DMS53 treated with DMSO at 0.1 percent for 48 hours (cell line): ENCODE measurements at regions not wholly inside any gene's neighbourhood (a gene's known extent, or its start where the extent isn't known, plus 50 kb on each side); places are given as distances from the start of the nearest gene placed in this dataset.
"Not testable (repeated sequence)": the region's sequence is repeated elsewhere in the genome, so short reads cannot be mapped to it uniquely, and the experiment has no call there.

Source experiments
- DNase-seq: peaks from one replicate; lab custom pipeline; 2025; ENCODE audit not compliant: unreplicated experiment; lab: John Stamatoyannopoulos, UW

DNA sequence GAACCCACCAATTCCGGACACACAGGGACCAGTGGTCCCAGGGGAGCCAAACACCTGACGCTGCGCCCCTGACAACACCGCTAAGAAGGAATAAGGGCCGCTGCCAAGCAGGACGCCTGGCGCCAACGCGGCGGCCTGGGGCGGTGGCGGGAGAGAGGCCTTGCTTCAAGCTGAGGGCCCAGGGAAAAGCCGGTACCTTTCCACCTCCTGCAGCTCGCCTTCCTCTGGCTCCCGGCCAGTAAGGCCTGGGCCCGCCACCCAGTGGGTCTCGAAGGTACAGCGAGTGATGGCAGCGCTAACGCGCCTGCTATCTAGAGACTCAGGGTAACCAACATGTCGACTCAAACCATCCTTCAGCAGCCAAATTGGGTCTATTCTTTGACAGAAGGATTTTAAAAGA lies 1074.1 kb downstream of the SI start:
- DNase-seq = no peak

DNA sequence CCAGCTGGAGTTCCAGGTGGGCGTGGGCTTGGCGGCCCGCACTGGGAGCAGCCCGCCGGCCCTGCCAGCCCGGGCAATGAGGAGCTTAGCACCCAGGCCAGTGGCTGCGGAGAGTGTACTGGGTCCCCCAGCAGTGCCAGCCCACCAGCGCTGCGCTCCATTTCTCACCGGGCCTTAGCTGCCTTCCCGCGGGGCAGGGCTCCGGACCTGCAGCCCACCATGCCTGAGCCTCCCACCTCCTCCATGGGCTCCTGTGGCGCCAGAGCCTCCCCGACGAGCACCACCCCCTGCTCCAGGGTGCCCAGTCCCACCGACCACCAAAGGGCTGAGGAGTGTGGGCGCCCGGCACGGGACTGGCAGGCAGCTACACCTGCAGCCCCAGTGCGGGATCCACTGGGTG lies 1075.3 kb downstream of the SI start:
- not testable (repeated sequence) for DNase-seq

GRCh38 chr3:163983940-163984339 lies 1094.4 kb downstream of the SI start:
- DNase-seq = no peak

DNA sequence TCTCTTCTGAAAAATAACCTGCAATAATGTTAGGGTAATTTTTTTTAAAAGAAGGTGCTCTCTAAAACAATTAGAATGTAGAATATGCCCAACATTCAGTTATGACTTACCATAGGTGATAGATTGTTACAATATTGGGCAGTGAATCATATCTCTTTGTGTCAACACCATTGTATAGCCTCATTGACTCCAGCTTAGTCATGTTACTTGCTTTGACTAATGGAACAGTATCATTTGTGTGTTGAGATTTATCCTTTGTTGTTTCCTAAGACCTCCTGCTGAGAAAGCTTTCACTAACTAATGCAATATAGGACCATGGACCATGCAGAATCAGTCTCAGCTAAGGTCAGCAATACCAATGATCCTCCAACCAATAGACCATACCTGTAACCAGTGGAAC lies 1106.4 kb downstream of the SI start:
- DNase-seq = peak; percentile 4

DNA sequence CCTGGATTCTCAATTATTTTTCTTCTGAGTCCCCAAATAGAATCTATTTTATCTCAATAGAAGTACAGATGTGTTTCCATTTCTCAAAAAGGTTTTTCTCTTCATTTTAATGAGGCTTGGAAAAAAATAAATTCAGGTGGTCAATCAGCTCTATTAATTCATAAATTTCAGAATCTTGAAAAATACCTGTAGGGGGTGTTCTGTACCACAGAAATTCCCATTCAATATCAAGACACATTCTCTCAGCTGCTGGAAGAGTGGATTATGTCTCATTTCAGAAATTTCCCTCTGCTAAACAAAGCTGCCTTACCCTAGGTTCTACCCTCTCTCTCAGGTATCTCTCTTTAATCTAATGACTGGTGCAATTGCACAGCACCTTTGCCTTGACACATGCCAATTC lies 1121.2 kb downstream of the SI start:
- DNase-seq = no peak

GRCh38 chr3:163953526-163953925 lies 1124.8 kb downstream of the SI start:
- DNase-seq = no peak

DNA sequence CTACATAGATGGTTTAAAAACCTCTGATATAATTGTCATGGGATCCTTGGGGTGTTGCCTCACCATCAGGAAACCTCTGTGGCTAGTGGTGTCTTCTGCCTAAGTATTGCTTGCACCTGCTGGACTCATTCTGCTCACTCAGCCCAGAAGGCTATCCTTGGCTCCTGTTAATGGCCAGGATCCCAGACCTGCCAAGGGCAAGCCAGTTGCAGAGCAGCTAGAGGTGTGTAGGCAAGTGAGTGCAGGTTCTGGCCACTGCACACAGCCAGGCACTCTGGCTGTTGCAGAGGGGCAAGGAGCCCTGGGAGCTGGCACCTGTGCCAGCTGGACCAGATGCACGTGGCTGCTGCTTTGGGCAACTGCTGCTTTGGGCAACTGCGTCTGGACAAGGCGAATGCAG lies 1125.8 kb downstream of the SI start:
- DNase-seq = no peak

DNA sequence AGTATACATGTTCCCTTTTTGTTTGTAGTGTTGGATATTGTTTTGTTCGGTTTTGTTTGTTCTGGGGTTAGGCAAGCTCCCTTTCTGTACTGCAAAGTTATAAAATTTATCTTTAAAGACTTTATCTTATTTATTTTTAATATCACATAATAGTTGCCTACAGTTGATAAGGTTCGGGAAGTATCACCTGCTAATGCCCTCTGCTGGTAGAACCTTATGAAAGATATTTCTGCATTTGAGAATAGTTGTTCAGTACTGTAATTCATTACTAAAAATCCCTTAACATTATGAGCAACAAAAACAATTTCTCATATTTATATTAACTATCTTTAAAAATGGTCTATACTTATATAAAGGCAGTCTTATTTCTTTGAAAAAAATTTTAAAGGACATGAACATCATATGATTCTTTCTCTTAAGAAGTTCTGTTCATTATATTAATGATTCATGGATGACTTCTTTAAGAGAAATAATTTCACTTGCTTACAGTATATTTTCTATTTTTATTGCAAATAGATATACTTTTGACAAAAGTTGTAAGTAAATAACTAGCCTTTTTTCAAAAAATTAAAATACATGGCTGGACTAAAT lies 1126.8 kb downstream of the SI start:
- DNase-seq = no peak

DNA sequence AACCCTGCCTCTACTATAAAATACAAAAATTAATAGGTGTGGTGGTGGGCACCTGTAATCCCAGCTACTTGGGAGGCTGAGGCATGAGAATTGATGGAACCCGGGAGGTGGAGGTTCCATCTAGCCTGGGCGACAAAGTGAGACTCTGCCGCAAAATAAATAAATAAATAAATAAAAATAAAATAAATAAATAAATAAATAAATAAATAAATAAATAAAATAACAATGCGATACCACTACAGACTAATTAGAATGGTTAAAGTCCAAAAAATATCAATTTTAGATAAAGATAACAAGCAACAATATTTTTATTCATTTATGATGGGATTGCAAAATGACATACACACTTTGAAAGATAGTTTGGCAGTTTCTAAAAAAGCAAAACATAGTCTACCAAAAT lies 1131.5 kb downstream of the SI start:
- no peak for DNase-seq

DNA sequence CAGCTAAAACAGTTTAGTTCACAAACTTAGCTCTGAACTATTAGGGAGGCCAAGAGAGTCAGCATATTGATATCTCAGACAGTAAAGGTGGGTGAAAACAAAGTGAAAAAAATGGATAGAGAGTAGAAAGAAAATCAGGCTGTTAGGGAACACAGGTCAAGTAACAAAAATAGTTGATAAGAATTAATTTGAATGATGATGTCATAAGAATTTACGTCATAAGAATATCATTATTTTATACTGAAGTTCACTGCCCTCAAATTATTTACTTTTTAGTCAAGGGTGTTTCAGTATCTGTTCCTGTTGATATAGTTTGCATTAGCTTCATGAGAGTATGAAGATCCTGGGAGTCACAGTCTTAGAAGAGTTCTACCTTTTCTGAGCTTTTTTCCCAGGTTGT lies 1134.6 kb downstream of the SI start:
- DNase-seq = no peak

DNA sequence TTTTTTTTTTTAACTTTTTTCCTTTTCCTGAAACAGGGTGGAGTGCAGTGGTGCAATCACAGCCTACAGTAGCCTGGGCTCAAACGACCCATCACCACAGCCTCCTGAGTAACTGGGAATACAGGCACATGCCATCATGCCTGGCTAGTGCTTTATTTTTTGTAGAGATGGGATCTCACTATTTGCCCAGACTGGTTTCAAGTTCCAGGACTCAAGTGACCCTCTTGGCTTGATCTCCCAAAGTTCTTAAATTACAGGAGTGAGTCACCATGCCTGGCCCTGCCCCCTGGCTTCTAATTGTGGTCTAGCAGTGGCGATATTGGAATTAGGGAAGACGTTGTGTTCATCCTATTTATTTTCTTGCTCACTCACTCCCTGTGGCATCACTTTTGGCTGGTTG lies 1138.4 kb downstream of the SI start:
- peak; percentile 25 for DNase-seq

DNA sequence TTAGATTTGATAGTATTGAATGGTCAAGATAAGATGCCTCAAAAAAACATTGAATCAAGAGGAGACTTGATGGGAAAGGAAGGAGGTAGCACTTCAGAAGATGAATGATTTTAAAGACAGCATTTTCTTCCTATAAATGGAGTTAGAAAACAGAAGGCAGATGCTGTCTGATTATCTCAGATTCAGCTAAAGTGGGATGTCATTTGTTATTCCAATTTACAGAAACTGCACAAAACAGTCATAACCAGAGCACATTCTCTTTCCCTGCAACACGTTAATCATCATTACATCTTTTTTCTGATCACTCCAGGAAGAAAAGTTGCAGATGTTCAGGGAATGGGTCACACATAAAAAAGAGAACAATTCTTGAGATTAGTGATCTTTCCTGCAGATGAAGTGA lies 1141.8 kb downstream of the SI start:
- DNase-seq = no peak

DNA sequence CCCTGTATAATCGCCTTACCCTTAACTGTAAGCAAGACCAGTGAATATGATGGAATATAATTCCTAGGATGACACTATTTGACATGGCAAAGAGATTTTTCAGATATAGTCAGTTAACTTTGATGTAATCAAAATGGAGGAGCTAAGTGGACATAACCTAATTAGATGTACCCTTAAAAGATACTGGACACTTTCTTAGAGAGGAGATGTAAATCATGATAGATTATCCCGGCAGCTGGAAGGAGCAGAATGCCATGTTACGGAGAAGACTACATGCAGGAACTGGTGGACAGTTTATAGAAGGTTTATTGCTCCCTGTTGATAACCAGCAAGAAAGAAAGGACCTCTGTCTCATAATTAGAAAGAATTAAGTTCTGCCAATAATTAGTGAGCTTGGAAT lies 1142.9 kb downstream of the SI start:
- no peak for DNase-seq

- no peak for DNase-seq
Measured at GRCh38 chr3:163929069-163929652, 1149.1 kb downstream of the SI start.

GRCh38 chr3:163927521-163927920 lies 1150.8 kb downstream of the SI start:
- DNase-seq = no peak

- DNase-seq = peak; percentile 54
Measured at GRCh38 chr3:163924600-163924999, 1153.7 kb downstream of the SI start.

- no peak for DNase-seq
Measured at GRCh38 chr3:163919154-163919553, 1159.1 kb downstream of the SI start.

GRCh38 chr3:163916596-163917560 lies 1161.4 kb downstream of the SI start:
- DNase-seq = peak; percentile 39

GRCh38 chr3:163915280-163915679 lies 1163.0 kb downstream of the SI start:
- no peak for DNase-seq

DNA sequence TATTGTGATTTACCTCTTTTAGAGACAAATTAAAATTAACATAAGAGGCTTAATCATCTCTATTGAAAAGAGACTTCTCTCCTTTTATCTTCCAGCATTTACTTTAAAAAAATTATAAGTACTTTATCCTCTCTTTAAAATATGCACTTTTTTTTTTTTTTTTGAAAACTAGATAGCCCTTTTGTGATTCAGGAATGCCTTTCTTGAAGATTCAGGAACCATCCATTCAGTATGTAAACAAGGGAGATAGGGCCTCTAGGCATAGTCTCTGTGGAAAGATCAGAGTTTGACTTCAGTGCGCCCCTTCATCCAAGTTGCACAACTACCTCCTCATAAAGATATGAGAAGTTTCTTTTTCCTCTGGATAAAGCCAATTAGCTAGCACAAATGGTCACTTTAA lies 1163.7 kb downstream of the SI start:
- no peak for DNase-seq

DNA sequence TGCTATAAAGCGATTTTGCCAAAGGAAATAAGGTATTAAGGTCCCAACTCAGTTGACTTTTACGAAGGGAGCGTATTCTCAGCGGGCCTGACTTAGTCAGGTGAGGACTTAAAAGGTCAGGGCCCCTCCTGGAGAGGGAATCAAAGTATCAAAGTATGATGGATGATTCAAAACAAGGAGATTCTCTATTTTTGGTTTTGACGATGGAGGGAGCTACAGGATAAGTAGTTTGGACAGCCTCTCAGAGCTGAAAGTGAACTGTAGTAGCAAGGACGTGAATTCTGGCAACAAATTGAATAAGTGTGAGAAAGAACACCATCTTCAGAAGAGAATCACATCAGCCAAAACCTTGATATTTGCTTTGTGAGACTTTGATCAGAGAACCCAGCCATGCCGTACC lies 1186.5 kb downstream of the SI start:
- DNase-seq = no peak

GRCh38 chr3:163890661-163891060 lies 1187.6 kb downstream of the SI start:
- no peak for DNase-seq
